ENCODE measurements at regions not wholly inside any gene's neighbourhood (a gene's known extent, or its start where the extent isn't known, plus 50 kb on each side); places are given as distances from the start of the nearest gene placed in this dataset.
"Not testable (repeated sequence)": the region's sequence is repeated elsewhere in the genome, so short reads cannot be mapped to it uniquely, and the experiment has no call there.

DNA sequence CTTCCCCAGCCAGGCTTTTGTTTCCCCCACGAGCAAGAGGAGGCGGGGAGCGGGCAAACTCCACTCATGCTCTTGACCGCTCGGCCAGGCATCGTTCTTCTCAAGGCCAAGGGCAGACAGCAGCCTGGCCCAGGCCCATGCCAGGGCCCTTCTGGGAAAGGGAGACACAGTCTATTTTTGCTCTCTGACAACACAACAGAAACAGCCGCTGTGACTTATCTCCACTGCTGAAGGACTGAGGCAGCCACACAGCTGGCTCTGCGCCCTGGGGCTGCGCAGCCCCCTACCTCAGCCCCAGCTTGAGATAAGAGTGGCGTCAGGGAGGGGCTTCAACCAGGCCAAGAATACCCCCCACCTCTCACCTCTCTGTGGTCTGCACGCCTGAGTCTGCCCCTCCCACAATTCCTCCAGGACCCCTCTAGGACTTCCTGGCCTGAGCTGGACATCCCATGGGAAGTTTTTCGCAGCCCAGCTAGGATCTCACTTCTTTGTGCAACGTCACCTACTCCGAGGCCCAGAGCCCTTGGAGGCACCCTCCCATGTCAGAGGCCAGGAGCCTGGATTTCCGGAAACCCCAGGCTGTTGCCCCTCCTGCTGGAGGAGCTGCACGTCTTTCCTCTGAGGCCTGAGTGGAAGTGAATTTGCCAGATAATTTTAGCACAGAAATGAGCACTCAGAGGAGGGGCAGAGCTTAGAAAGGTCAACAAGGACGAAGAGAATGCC is 118.9 kb upstream of the OTOS start:
- peak; percentile 86 to 97 (median 96) for DNase-seq
- Histone ChIP-seq H3K4me1 (replicated peaks in 1 of 2) (peaks cover 21 to 32% of the 10 kb centered on the region in 2 donors), H3K4me3 (no peak overlapping the region), H3K36me3 (replicated peaks in 1 of 2) (no peaks in the 10 kb centered on the region), H3K27ac (peak overlapping the region; percentile 87 to 98 (median 94)), H3K27me3 (no peaks in the 10 kb centered on the region), H3K9me3 (replicated peaks in 1 of 3) (peaks cover 0 to 3% (median 0%) of the 10 kb centered on the region in 3 donors)
- TF ChIP-seq POLR2A (IDR thresholded peaks at IDR 0.05) (peak in 1 of 2 donors; percentile 69), CTCF (IDR thresholded peaks at IDR 0.05) (peak in 3 of 6 experiments; percentile 21 to 29 (median 22))
- 27 to 48% (median 31%) methylated on average over 11 to 17 of the region's 17 CpGs for WGBS, 4 donors
- intact Hi-C loops (cut with DNase I) = loop anchor here in 1 of 2 donors (10.0 kb wide), 1 partner anchor 115 kb away; no protein-coding TSS in a partner anchor

- H3K4me3 ChIP-seq = no peak overlapping the region
- intact Hi-C loops (cut with DNase I) = loop anchor here in 1 of 2 donors (10.0 kb wide), 1 partner anchor 115 kb away; no protein-coding TSS in a partner anchor
- H3K9me3 ChIP-seq (replicated peaks in 1 of 3) = peaks cover 0 to 3% (median 0%) of the 10 kb centered on the region in 3 donors
- no peak for TF ChIP-seq CTCF (IDR thresholded peaks at IDR 0.05)
- TF ChIP-seq POLR2A (IDR thresholded peaks at IDR 0.05) = no peak
- DNase-seq = peak in 4 of 7 donors; percentile 41 to 58 (median 45)
- peaks cover 21 to 32% of the 10 kb centered on the region in 2 donors for H3K4me1 ChIP-seq (replicated peaks in 1 of 2)
- 43 to 100% (median 74%) methylated on average over 1 to 7 of the region's 7 CpGs for WGBS, 4 donors
- no peaks in the 10 kb centered on the region for H3K27me3 ChIP-seq
- peak overlapping the region; percentile 87 to 98 (median 94) for H3K27ac ChIP-seq
- H3K36me3 ChIP-seq (replicated peaks in 1 of 2) = no peaks in the 10 kb centered on the region
Measured at GRCh38 chr2:240259924-240260529, 119.6 kb upstream of the OTOS start.

- peaks cover 21 to 27% of the 10 kb centered on the region in 2 donors for H3K4me1 ChIP-seq (replicated peaks in 1 of 2)
- no peak for DNase-seq
- intact Hi-C loops (cut with DNase I) = no loop called here
- H3K27me3 ChIP-seq = no peaks in the 10 kb centered on the region
- 82 to 92% (median 87%) methylated on average over 3 to 4 of the region's 4 CpGs for WGBS, 4 donors
- H3K36me3 ChIP-seq (replicated peaks in 1 of 2) = no peaks in the 10 kb centered on the region
- TF ChIP-seq POLR2A (IDR thresholded peaks at IDR 0.05) = no peak
- no peak for TF ChIP-seq CTCF (IDR thresholded peaks at IDR 0.05)
- no peak overlapping the region for H3K4me3 ChIP-seq
- peak overlapping the region in 3 of 5 donors; percentile 89 to 98 (median 94) for H3K27ac ChIP-seq
- peaks cover 0 to 3% (median 0%) of the 10 kb centered on the region in 3 donors for H3K9me3 ChIP-seq (replicated peaks in 1 of 3)
Measured at GRCh38 chr2:240260664-240261063, 120.2 kb upstream of the OTOS start.

DNA sequence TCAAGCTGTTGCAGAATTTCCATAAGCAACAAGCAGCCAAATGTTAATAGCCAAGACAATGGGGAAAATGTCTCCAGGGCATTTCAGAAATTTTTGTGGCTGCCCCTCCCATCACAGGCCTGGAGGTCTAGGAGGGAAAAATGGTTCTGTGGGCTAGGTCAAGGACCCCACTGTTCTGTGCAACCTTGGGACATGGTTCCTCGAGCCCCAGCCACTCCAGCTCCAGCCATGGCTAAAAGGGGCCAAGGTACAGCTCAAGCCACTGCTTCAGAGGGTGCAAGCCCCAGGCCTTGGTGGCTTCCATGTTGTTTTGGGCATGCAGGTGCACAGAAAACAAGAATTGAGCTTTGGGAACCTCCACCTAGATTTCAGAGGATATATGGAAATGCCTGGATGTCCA is 122.1 kb upstream of the OTOS start:
- H3K4me3 ChIP-seq; H3K27ac ChIP-seq; intact Hi-C loops (cut with DNase I); H3K9me3 ChIP-seq (replicated peaks in 1 of 3); DNase-seq; H3K27me3 ChIP-seq; H3K36me3 ChIP-seq (replicated peaks in 1 of 2): not testable (repeated sequence)
- peaks cover 16 to 22% of the 10 kb centered on the region in 2 donors for H3K4me1 ChIP-seq (replicated peaks in 1 of 2)
- WGBS, 4 donors = 48 to 100% (median 70%) methylated on average over 1 of the region's 1 CpG
